HL-60 (cell line): ENCODE measurements at regions not wholly inside any gene's neighbourhood (a gene's known extent, or its start where the extent isn't known, plus 50 kb on each side); places are given as distances from the start of the nearest gene placed in this dataset.

Source experiments
- DNase-seq, 2 experiments: peaks; one replicate each; pipeline ENCODE4 v3.0.0-alpha.2; 2010 to 2020; ENCODE audit warnings: low read depth in 1 of 2, low spot score in 1 of 2
- H3K27ac ChIP-seq: fragments of 250-450 bp; sonication (Bioruptor Pico); replicated peaks from 2 replicates; pipeline ENCODE4 v1.5.1; 2020; ENCODE audit warnings: mild to moderate bottlenecking, moderate library complexity
- H3K27me3 ChIP-seq: fragments of 250-450 bp; sonication (Bioruptor Pico); 2 replicates; pipeline ENCODE4 v1.5.1; 2021; ENCODE audit warnings: mild to moderate bottlenecking, moderate library complexity; ENCODE audit not compliant: insufficient read depth, poor library complexity, severe bottlenecking
- H3K4me3 ChIP-seq: replicated peaks from 2 replicates; pipeline ENCODE4 v1.5.1; 2011; ENCODE audit warnings: mild to moderate bottlenecking, control low read depth, low read length; ENCODE audit not compliant: insufficient read depth
- GABPA ChIP-seq: IDR thresholded peaks from 2 replicates; pipeline ENCODE4 v1.6.1; 2012; ENCODE audit warnings: low read depth
- POLR2AphosphoS5 ChIP-seq: IDR thresholded peaks from 2 replicates; pipeline ENCODE4 v1.6.1; 2012; ENCODE audit warnings: low read depth
- SPI1 ChIP-seq: IDR thresholded peaks from 2 replicates; pipeline ENCODE4 v1.6.1; 2012; ENCODE audit warnings: low read depth, mild to moderate bottlenecking, borderline replicate concordance
- TF ChIP-seq, protein P1 (sequence below): IDR thresholded peaks from 2 replicates; pipeline ENCODE4 v1.6.1; 2012; ENCODE audit warnings: low read depth; ENCODE audit not compliant: insufficient replicate concordance
- TF ChIP-seq, protein P2 (sequence below): IDR thresholded peaks from one replicate; pipeline ENCODE4 v1.5.1; 2011; ENCODE audit warnings: low read length, control low read depth, inconsistent platforms; ENCODE audit not compliant: insufficient read depth

DNA sequence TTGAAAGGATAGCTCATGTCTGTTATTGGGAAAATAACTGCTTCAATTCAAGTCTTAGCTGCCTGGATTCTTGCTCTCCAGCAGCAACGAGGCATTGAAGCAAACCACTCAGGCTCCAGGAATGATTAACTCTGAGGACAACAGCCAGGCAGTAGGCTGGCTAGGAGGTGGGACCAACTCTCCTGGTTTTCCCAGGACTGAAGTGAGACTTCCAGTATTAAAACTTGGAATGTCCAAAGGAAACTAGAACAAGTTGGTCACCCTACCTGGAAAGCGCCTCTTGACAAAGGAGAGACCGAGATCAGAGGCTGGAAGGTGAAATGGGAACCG lies 100.7 kb downstream of the SALL1 start:
- Histone ChIP-seq H3K27me3 (no peaks in the 10 kb centered on the region), H3K4me3 (no peak overlapping the region), H3K27ac (no peak overlapping the region)
- DNase-seq: no peak
- no peak for TF ChIP-seq GABPA
- TF ChIP-seq, protein P1, sequence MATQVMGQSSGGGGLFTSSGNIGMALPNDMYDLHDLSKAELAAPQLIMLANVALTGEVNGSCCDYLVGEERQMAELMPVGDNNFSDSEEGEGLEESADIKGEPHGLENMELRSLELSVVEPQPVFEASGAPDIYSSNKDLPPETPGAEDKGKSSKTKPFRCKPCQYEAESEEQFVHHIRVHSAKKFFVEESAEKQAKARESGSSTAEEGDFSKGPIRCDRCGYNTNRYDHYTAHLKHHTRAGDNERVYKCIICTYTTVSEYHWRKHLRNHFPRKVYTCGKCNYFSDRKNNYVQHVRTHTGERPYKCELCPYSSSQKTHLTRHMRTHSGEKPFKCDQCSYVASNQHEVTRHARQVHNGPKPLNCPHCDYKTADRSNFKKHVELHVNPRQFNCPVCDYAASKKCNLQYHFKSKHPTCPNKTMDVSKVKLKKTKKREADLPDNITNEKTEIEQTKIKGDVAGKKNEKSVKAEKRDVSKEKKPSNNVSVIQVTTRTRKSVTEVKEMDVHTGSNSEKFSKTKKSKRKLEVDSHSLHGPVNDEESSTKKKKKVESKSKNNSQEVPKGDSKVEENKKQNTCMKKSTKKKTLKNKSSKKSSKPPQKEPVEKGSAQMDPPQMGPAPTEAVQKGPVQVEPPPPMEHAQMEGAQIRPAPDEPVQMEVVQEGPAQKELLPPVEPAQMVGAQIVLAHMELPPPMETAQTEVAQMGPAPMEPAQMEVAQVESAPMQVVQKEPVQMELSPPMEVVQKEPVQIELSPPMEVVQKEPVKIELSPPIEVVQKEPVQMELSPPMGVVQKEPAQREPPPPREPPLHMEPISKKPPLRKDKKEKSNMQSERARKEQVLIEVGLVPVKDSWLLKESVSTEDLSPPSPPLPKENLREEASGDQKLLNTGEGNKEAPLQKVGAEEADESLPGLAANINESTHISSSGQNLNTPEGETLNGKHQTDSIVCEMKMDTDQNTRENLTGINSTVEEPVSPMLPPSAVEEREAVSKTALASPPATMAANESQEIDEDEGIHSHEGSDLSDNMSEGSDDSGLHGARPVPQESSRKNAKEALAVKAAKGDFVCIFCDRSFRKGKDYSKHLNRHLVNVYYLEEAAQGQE: no peak
- TF ChIP-seq SPI1: no peak
- TF ChIP-seq POLR2AphosphoS5: no peak
- TF ChIP-seq, protein P2, sequence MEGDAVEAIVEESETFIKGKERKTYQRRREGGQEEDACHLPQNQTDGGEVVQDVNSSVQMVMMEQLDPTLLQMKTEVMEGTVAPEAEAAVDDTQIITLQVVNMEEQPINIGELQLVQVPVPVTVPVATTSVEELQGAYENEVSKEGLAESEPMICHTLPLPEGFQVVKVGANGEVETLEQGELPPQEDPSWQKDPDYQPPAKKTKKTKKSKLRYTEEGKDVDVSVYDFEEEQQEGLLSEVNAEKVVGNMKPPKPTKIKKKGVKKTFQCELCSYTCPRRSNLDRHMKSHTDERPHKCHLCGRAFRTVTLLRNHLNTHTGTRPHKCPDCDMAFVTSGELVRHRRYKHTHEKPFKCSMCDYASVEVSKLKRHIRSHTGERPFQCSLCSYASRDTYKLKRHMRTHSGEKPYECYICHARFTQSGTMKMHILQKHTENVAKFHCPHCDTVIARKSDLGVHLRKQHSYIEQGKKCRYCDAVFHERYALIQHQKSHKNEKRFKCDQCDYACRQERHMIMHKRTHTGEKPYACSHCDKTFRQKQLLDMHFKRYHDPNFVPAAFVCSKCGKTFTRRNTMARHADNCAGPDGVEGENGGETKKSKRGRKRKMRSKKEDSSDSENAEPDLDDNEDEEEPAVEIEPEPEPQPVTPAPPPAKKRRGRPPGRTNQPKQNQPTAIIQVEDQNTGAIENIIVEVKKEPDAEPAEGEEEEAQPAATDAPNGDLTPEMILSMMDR: no peak

DNA sequence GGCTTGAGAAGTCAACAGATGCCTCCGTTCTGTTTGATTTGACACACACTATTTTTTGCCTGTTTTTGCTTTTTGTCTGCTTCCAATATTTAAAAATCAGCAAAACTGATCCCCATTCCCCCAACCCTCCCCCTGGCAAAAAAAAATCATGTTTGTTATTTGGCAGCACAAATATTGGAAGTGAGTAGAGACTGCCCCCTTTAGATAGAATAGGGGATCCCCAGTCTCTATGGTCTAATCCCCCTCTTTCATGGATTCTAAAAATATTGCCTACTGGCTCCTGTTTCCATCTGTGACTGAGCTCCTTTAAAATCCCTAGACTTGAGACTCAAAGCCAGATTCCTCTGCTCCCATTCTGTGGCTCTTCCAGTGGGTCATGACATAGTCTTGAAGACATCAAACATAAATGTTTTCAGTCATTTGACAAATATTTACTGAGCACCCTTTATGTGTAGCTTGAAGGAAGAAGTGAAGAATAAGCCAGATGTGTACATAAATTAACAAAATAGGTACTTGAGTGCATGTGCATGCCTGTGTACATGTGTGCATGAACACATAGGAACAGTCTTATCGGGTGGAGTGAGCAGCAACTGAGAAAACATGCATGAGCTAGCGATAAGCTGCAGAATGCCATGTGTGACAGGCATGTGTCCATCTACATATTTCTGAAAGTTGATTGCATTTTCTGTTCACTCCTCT lies 101.2 kb downstream of the SALL1 start:
- Histone ChIP-seq H3K27ac (no peak overlapping the region), H3K27me3 (no peaks in the 10 kb centered on the region), H3K4me3 (no peak overlapping the region)
- TF ChIP-seq, protein P1: no peak
- TF ChIP-seq, protein P2: no peak
- TF ChIP-seq POLR2AphosphoS5 (no peak), GABPA (no peak), SPI1 (no peak)
- no peak for DNase-seq

DNA sequence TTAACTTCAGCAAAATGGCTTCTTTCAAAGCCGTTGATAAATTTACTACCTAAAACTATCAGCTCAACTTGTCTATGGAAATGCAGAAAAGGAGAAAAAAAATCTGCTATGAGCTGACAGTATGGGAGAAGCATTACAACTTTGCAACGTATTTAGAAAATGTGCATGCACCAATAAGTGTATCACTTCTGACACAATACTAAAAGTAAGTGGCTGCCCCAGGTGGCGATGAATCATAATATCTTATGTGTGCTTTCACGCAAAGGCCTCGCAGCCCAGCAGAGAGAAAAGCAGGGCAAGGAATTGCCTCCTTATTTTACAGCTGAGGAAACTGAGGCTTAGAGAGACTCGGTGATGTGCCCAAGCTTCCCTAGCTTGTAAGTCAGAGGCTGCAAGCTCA lies 101.8 kb downstream of the SALL1 start:
- DNase-seq: no peak
- TF ChIP-seq, protein P1: no peak
- TF ChIP-seq GABPA: no peak
- TF ChIP-seq, protein P2: no peak
- no peak for TF ChIP-seq POLR2AphosphoS5
- TF ChIP-seq SPI1: no peak
- Histone ChIP-seq H3K27me3 (no peaks in the 10 kb centered on the region), H3K27ac (no peak overlapping the region), H3K4me3 (no peak overlapping the region)
